Common myeloid progenitor, CD34-positive (primary cell): ENCODE measurements at regions not wholly inside any gene's neighbourhood (a gene's known extent, or its start where the extent isn't known, plus 50 kb on each side); places are given as distances from the start of the nearest gene placed in this dataset.
"Not testable (repeated sequence)": the region's sequence is repeated elsewhere in the genome, so short reads cannot be mapped to it uniquely, and the experiment has no call there.

Experiments used
- CTCF ChIA-PET: fragments of 350-600 bp; sonication (Branson Sonifier 250); formaldehyde crosslinking; loops from one replicate; lab custom pipeline; 2021; ENCODE audit warnings: antibody characterized with exemption; lab: Charles Lee
- POLR2A ChIA-PET: fragments of 350-600 bp; sonication (Branson Sonifier 250); formaldehyde crosslinking; loops from one replicate; lab custom pipeline; 2021; ENCODE audit warnings: antibody characterized with exemption; lab: Charles Lee
- DNase-seq, 3 donors: peaks; one replicate each; pipeline versions ENCODE4 v3.0.0 to v3.0.0-alpha.2; 2013
- H3K27ac ChIP-seq, 2 experiments: 1 replicate in 1 of 2; 2 replicates in 1 of 2; pipeline ENCODE4 v1.7.0; 2013; ENCODE audit warnings: inconsistent platforms in 2 of 2, low read length in 2 of 2, mild to moderate bottlenecking in 2 of 2, low read depth in 1 of 2, moderate library complexity in 1 of 2; ENCODE audit not compliant: severe bottlenecking in 2 of 2, insufficient read depth in 1 of 2, poor library complexity in 1 of 2
- H3K27me3 ChIP-seq, 5 experiments: replicated peaks in 2 of 5; 1 replicate in 3 of 5; 2 replicates in 2 of 5; pipeline versions ENCODE4 v1.6.1 to v1.7.0; 2013; ENCODE audit warnings: low read length in 4 of 5, mild to moderate bottlenecking in 2 of 5, moderate library complexity in 2 of 5, inconsistent platforms in 1 of 5; ENCODE audit not compliant: insufficient read depth in 5 of 5, control insufficient read depth in 4 of 5
- H3K36me3 ChIP-seq, 4 experiments: 1 replicate in 2 of 4; 2 replicates in 2 of 4; pipeline versions ENCODE4 v1.6.1 to v1.7.0; 2013; ENCODE audit warnings: low read length in 3 of 4, control low read depth in 1 of 4, mild to moderate bottlenecking in 1 of 4; ENCODE audit not compliant: control insufficient read depth in 4 of 4, insufficient read depth in 4 of 4
- H3K4me1 ChIP-seq, 4 experiments: 1 replicate in 3 of 4; 2 replicates in 1 of 4; pipeline versions ENCODE4 v1.6.1 to v1.7.1; 2013; ENCODE audit warnings: low read length in 3 of 4, mild to moderate bottlenecking in 3 of 4, control low read depth in 1 of 4, inconsistent platforms in 1 of 4, moderate library complexity in 1 of 4; ENCODE audit not compliant: control insufficient read depth in 4 of 4, insufficient read depth in 4 of 4; ENCODE audit errors: control extremely low read depth in 1 of 4
- H3K4me3 ChIP-seq, 7 experiments: 1 replicate in 4 of 7; 2 replicates in 3 of 7; pipeline versions ENCODE4 v1.5.1 to v1.7.0; 2013; ENCODE audit warnings: mild to moderate bottlenecking in 7 of 7, low read length in 6 of 7, moderate library complexity in 6 of 7, inconsistent platforms in 2 of 7, low read depth in 2 of 7, control low read depth in 1 of 7; ENCODE audit not compliant: insufficient read depth in 4 of 7, control insufficient read depth in 1 of 7; ENCODE audit errors: extremely low read depth in 1 of 7
- H3K9me3 ChIP-seq, 5 experiments: 1 replicate in 4 of 5; 2 replicates in 1 of 5; pipeline versions ENCODE4 v1.6.1 to v1.7.1; 2013; ENCODE audit warnings: low read length in 4 of 5, mild to moderate bottlenecking in 2 of 5, inconsistent platforms in 1 of 5, low read depth in 1 of 5, moderate library complexity in 1 of 5; ENCODE audit not compliant: control insufficient read depth in 4 of 5, insufficient read depth in 2 of 5; ENCODE audit errors: control extremely low read depth in 1 of 5
- WGBS: methylation state at CpG from one replicate; pipeline ENCODE4 v1.1.5; 2013; ENCODE audit not compliant: insufficient coverage; 5-methylcytosine and 5-hydroxymethylcytosine counted together

DNA sequence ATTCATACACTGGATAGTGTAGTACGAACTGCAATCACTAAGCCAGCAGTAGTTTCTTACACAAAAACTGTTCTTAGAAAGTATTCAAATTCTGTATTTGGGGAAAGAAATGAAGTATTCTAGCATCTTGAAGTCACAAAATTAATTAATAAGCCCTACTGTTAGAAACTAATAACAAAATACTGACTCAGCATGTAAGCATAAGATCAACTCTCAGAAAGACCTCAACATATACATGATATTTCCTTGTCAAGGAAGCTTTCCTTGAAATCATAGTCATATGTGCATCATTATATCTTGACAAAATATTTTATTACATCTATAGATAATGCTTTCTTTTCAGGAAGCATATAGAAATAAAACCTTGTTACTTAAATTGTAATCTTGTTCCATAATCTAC, 115.5 kb upstream of the GOLGA6L6 start:
- no peak for DNase-seq
- Histone ChIP-seq H3K36me3 (no peaks in the 10 kb centered on the region), H3K4me1 (no peaks in the 10 kb centered on the region), H3K27ac (no peak overlapping the region), H3K9me3 (peaks cover 0 to 2% (median 0%) of the 10 kb centered on the region in 5 experiments), H3K27me3 (peaks cover 0 to 9% (median 0%) of the 10 kb centered on the region in 5 experiments), H3K4me3 (no peak overlapping the region)
- ChIA-PET CTCF (interaction anchor here (1.7 kb wide), 1 partner anchor 11 kb away, joined by 4 read pairs; no protein-coding TSS in a partner anchor), POLR2A (no interaction called here)
- no CpG with 5 or more reads among the region's 1 CpG for WGBS

DNA sequence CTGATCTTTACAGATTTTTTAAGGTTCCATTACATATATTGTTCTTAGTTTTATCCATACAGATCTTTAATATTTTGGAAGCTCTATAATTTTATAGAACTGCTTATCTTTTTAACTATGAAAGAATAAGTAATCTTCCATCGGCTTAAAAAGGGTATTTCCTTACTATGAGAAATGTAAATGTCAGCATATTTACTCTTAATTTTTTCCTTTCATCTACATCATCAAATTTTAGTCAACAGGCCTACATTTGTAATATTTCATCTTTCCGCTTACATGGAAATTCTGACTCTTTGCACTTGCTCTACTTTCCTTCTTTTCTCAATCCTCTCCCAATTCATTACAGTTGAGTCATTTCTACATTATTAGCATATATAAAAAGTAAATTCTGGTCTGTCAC, 111.3 kb upstream of the GOLGA6L6 start:
- no peak overlapping the region for H3K27ac ChIP-seq
- CTCF ChIA-PET = interaction anchor here (1.1 kb wide), 1 partner anchor 8 kb away, joined by 3 read pairs; no protein-coding TSS in a partner anchor
- DNase-seq = no peak
- H3K9me3 ChIP-seq = peaks cover 0 to 2% (median 0%) of the 10 kb centered on the region in 5 experiments
- H3K4me1 ChIP-seq = no peaks in the 10 kb centered on the region
- no peaks in the 10 kb centered on the region for H3K36me3 ChIP-seq
- POLR2A ChIA-PET = no interaction called here
- H3K27me3 ChIP-seq = peaks cover 0 to 5% (median 0%) of the 10 kb centered on the region in 5 experiments
- WGBS = 100% methylated on average over 1 of the region's 2 CpGs
- no peak overlapping the region for H3K4me3 ChIP-seq

DNA sequence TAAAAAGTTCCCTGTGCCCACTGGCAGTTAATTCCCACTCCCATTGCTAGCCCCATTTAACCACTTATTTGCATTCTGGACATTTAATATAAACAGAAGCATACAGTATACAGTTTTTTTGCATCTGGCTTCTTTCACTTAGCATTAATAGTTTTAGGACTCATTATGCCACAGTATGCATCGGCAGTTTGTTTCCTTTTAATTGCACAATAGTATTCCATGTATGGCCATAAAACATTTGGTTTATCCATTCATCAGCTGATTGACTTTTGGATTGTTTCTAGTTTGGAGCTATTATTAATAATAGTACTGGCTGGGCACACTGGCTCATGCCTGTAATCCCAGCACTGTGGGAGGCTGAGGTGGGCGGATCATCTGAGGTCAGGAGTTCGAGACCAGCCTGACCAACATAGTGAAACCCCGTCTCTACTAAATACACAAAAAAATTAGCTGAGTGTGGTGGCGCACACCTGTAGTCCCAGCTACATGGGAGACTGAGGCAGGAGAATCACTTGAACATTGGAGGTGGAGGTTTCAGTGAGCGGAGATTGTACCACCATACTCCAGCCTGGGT, 106.9 kb upstream of the GOLGA6L6 start:
- H3K27me3 ChIP-seq, H3K9me3 ChIP-seq, H3K4me3 ChIP-seq, CTCF ChIA-PET, POLR2A ChIA-PET, H3K27ac ChIP-seq, H3K36me3 ChIP-seq, DNase-seq: not testable (repeated sequence)
- peaks cover 0 to 10% (median 2%) of the 10 kb centered on the region in 4 experiments for H3K4me1 ChIP-seq
- whole genome bisulfite sequencing = 94% methylated on average over 5 of the region's 6 CpGs

DNA sequence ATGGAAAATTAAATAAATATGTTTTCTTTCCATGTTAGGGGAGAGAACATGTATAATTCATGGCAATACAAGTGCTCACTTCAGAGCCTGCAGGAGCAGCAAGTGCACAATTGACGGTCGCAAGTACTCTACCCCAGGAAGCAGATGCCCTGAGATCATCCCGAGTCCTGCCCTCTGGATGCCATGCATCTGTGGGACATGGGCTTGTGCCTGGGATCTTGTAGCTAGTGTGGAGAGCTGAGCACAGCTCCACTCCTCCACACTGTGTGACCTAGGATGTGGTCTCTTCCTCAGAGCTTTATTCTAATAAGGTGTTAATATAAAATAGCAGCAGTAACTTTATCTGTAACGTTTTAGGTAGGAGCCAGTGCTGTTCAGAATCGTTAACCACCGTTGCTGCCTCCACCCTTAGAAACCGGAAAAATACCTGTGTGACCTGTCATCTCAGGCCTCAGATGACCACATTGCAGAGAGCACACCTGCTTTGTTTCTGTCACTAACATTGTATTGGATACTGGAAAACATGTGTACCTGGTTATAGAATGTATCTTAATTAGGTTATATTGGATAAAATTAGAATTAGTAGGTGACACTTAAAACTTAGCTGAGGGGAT, 105.0 kb upstream of the GOLGA6L6 start:
- H3K27ac ChIP-seq = no peak overlapping the region
- no peak for DNase-seq
- no peaks in the 10 kb centered on the region for H3K36me3 ChIP-seq
- no peaks in the 10 kb centered on the region for H3K9me3 ChIP-seq
- POLR2A ChIA-PET = no interaction called here
- peaks cover 0 to 10% (median 2%) of the 10 kb centered on the region in 4 experiments for H3K4me1 ChIP-seq
- 85% methylated on average over 7 of the region's 7 CpGs for WGBS
- H3K27me3 ChIP-seq = peaks cover 0 to 13% (median 0%) of the 10 kb centered on the region in 5 experiments
- peak overlapping the region in 1 of 7 experiments; percentile 7 for H3K4me3 ChIP-seq
- CTCF ChIA-PET = interaction anchor here (1.2 to 1.8 kb wide), 2 partner anchors 10 to 289 kb away, joined by 3 to 4 read pairs; no protein-coding TSS in a partner anchor

DNA sequence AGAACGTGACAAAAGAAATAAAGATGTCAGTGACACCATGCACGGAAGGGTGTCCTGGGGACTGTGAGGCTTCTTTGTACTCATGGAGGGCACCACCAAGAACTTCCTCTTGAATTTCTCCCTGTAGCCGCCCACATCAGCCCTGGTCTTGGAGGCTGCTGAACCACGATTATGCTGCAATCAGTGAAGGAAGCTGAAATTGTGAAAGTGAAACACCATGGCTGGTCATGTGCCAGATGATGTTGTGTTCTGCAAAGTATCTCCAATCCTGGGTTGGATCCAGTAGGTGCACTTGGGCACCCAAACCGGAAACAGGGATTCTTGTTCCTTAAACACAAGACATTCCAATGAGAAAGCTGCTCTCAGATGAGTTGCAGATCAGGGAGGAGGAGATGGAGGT, 104.4 kb upstream of the GOLGA6L6 start:
- Histone ChIP-seq H3K27ac (no peak overlapping the region), H3K27me3 (peaks cover 0 to 13% (median 0%) of the 10 kb centered on the region in 5 experiments), H3K9me3 (no peaks in the 10 kb centered on the region), H3K36me3 (no peaks in the 10 kb centered on the region), H3K4me1 (peaks cover 0 to 10% (median 2%) of the 10 kb centered on the region in 4 experiments), H3K4me3 (peak overlapping the region in 4 of 7 experiments; percentile 2 to 60 (median 12))
- WGBS = 28% methylated on average over 5 of the region's 5 CpGs
- peak; percentile 82 to 97 (median 95) for DNase-seq
- CTCF ChIA-PET = interaction anchor here (1.2 to 1.8 kb wide), 2 partner anchors 11 to 288 kb away, joined by 3 to 4 read pairs; no protein-coding TSS in a partner anchor
- POLR2A ChIA-PET = no interaction called here

- H3K27me3 ChIP-seq = peaks cover 0 to 13% (median 0%) of the 10 kb centered on the region in 5 experiments
- H3K4me3 ChIP-seq = no peak overlapping the region
- 93% methylated on average over 3 of the region's 3 CpGs for WGBS
- H3K9me3 ChIP-seq = no peaks in the 10 kb centered on the region
- ChIA-PET CTCF (interaction anchor here (1.0 to 1.5 kb wide), 4 partner anchors 8 to 639 kb away, joined by 3 to 7 read pairs (median 4); no protein-coding TSS in a partner anchor), POLR2A (no interaction called here)
- H3K27ac ChIP-seq = no peak overlapping the region
- no peak for DNase-seq
- H3K4me1 ChIP-seq = peaks cover 0 to 10% (median 2%) of the 10 kb centered on the region in 4 experiments
- no peaks in the 10 kb centered on the region for H3K36me3 ChIP-seq
These were observed 103.3 kb upstream of the GOLGA6L6 start for GRCh38 chr15:20644896-20645295.
